ENCODE measurements at regions not wholly inside any gene's neighbourhood (a gene's known extent, or its start where the extent isn't known, plus 50 kb on each side); places are given as distances from the start of the nearest gene placed in this dataset.

GRCh38 chr2:8160959-8161358, 520.9 kb upstream of the ID2 start:
- no peak for DNase-seq (ENCODE audit: low spot score)
- no peak for TF ChIP-seq CTCF (IDR thresholded peaks at IDR 0.05)
- no peaks in the 10 kb centered on the region for H3K9me3 ChIP-seq

GRCh38 chr2:8162552-8162951, 519.3 kb upstream of the ID2 start:
- Histone ChIP-seq H3K9me3 (no peaks in the 10 kb centered on the region), H3K27ac (no peak overlapping the region), H3K4me3 (no peak overlapping the region), H3K27me3 (no peaks in the 10 kb centered on the region), H3K4me1 (no peaks in the 10 kb centered on the region), H3K36me3 (no peaks in the 10 kb centered on the region)
- DNase-seq (ENCODE audit: low spot score) = no peak
- TF ChIP-seq CTCF (IDR thresholded peaks at IDR 0.05) = no peak

More at GRCh38 chr2:8160959-8161358, 520.9 kb upstream of the ID2 start:
- no peak overlapping the region for H3K27ac ChIP-seq
- no peak overlapping the region for H3K4me3 ChIP-seq
- no peaks in the 10 kb centered on the region for H3K4me1 ChIP-seq
- no peaks in the 10 kb centered on the region for H3K27me3 ChIP-seq
- H3K36me3 ChIP-seq = no peaks in the 10 kb centered on the region

- H3K27ac ChIP-seq = no peak overlapping the region
- H3K4me1 ChIP-seq = no peaks in the 10 kb centered on the region
- no peak for TF ChIP-seq CTCF (IDR thresholded peaks at IDR 0.05)
- H3K27me3 ChIP-seq = no peaks in the 10 kb centered on the region
- no peaks in the 10 kb centered on the region for H3K9me3 ChIP-seq
- DNase-seq (ENCODE audit: low spot score) = no peak
- H3K4me3 ChIP-seq = no peak overlapping the region
- H3K36me3 ChIP-seq = no peaks in the 10 kb centered on the region
Observed at GRCh38 chr2:8165550-8165949, 516.3 kb upstream of the ID2 start.

GRCh38 chr2:8168022-8168717, 513.7 kb upstream of the ID2 start:
- DNase-seq (ENCODE audit: low spot score) = no peak
- Histone ChIP-seq H3K4me3 (no peak overlapping the region), H3K4me1 (no peaks in the 10 kb centered on the region), H3K36me3 (no peaks in the 10 kb centered on the region), H3K9me3 (no peaks in the 10 kb centered on the region), H3K27ac (no peak overlapping the region), H3K27me3 (no peaks in the 10 kb centered on the region)
- no peak for TF ChIP-seq CTCF (IDR thresholded peaks at IDR 0.05)

GRCh38 chr2:8168876-8169424, 512.9 kb upstream of the ID2 start:
- Histone ChIP-seq H3K36me3 (no peaks in the 10 kb centered on the region), H3K4me3 (no peak overlapping the region), H3K9me3 (no peaks in the 10 kb centered on the region), H3K27ac (no peak overlapping the region), H3K27me3 (no peaks in the 10 kb centered on the region), H3K4me1 (no peaks in the 10 kb centered on the region)
- no peak for TF ChIP-seq CTCF (IDR thresholded peaks at IDR 0.05)
- no peak for DNase-seq (ENCODE audit: low spot score)

- TF ChIP-seq CTCF (IDR thresholded peaks at IDR 0.05) = no peak
- Histone ChIP-seq H3K36me3 (no peaks in the 10 kb centered on the region), H3K4me3 (no peak overlapping the region), H3K9me3 (no peaks in the 10 kb centered on the region), H3K4me1 (no peaks in the 10 kb centered on the region), H3K27ac (no peak overlapping the region), H3K27me3 (no peaks in the 10 kb centered on the region)
- no peak for DNase-seq (ENCODE audit: low spot score)
Observed at GRCh38 chr2:8169443-8169842, 512.4 kb upstream of the ID2 start.

All from right atrium auricular region (tissue), 2 donors.